ENCODE measurements at regions not wholly inside any gene's neighbourhood (a gene's known extent, or its start where the extent isn't known, plus 50 kb on each side); places are given as distances from the start of the nearest gene placed in this dataset.
"Not testable (repeated sequence)": the region's sequence is repeated elsewhere in the genome, so short reads cannot be mapped to it uniquely, and the experiment has no call there.

DNA sequence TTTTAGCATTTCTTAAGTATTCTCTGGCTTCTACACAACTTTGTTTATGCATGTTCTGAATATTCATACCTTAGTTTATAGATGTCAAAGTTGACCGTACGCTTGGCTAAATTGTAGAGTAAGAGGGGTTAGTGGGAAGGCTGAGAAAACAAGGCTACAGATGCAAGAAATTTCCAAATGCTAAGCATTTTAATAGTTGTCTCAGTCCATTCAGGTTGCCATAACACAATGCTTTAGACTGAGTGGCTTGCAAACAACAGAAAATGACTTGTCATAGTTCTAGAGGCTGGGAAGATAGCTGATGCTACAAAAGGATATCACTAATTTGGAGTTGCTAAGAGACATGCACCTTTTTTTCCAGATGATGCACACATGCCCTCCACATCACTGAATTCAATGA is 53.0 kb upstream of the C1QTNF3 start:
- intact Hi-C loops (cut with micrococcal nuclease): not testable (repeated sequence)

- intact Hi-C loops (cut with micrococcal nuclease): not testable (repeated sequence)
Observed at GRCh38 chr5:34099891-34100290, 56.9 kb upstream of the C1QTNF3 start.

- intact Hi-C loops (cut with micrococcal nuclease): not testable (repeated sequence)
Observed at GRCh38 chr5:34101567-34101966, 58.6 kb upstream of the C1QTNF3 start.

DNA sequence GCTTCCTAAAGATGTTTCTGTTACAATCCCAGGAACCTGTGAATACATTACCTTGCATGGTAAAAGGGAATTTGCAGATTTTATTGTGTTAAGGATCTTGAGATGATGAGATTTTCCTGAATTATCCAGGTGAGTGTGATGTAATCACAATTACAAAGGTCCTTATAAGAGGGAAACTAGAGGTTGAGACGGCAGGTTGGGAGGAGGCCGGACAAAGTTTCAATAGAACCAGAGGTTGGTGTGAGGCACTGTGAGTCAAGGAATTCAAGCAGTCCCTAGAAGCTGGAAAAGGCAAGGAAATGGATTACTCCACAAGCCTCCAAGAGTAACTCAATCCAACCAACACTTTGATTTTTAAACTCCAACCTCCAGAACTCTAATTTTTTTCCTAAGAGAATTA is 65.9 kb upstream of the C1QTNF3 start:
- intact Hi-C loops (cut with micrococcal nuclease): not testable (repeated sequence)

- intact Hi-C loops (cut with micrococcal nuclease): not testable (repeated sequence)
Observed at GRCh38 chr5:34124280-34124679, 81.3 kb upstream of the C1QTNF3 start.

- intact Hi-C loops (cut with micrococcal nuclease): not testable (repeated sequence)
Observed at GRCh38 chr5:34125354-34125753, 82.3 kb upstream of the C1QTNF3 start.

- intact Hi-C loops (cut with micrococcal nuclease): not testable (repeated sequence)
Observed at GRCh38 chr5:34126741-34127140, 83.7 kb upstream of the C1QTNF3 start.

GRCh38 chr5:34127818-34128217 is 84.8 kb upstream of the C1QTNF3 start:
- intact Hi-C loops (cut with micrococcal nuclease): not testable (repeated sequence)

DNA sequence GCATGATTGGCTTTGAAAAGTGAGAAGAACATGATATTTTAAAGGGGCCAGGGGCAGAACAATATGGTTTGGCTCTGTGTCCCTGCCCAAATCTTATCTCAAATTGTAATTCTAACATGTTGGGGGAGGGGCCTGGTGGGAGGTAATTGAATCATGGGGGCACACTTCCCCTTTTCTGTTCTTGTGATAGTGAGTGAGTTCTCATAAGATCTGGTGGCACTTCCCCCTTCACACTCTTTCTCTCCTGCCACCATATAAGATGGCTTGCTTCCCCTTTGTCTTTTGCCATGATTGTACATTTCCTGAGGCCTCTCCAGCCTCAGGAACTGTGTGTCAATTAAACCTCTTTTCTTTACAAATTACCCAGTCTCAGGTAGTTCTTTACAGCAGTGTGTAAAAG is 85.9 kb upstream of the C1QTNF3 start:
- intact Hi-C loops (cut with micrococcal nuclease): not testable (repeated sequence)

GRCh38 chr5:34154988-34155387 is 112.0 kb upstream of the C1QTNF3 start:
- intact Hi-C loops (cut with micrococcal nuclease): not testable (repeated sequence)

GRCh38 chr5:34156703-34157414 is 113.8 kb upstream of the C1QTNF3 start:
- intact Hi-C loops (cut with micrococcal nuclease): not testable (repeated sequence)

DNA sequence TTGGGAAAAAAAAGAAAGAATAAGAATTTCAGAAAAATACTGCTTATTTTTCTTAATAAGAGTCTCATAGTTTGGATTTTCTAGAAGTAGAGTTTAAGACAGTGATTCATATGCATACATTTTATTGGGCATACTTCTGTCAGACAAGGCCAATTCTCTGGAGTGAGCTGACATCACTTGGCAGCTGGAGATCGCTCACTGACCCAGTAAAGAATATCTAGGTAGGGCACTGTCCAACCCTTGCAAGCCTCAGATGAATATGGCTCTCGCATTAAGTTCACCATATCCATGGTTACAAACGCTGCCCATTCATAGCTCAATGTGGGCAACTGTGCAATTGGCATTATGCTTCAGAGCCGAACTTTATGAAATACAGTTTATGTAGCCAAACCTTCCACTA is 117.9 kb upstream of the C1QTNF3 start:
- intact Hi-C loops (cut with micrococcal nuclease): not testable (repeated sequence)

DNA sequence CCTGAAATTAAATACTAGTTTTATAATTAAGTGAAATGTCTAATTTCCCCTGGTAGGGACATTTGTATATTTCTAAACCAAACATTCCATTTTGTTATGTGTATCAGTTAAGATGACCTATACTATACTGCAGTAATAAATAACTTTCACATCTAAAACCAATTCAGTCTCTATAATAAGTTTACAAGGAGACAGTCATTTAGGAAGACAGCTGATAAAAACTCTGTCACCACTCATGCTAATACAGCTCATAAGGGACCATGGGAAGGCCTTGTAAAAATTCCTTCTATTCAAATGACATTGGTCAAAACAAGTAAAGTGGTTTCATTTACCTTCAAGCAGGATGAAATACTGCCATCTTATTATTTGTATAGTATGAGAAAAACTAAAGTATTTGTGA is 128.4 kb upstream of the C1QTNF3 start:
- intact Hi-C loops (cut with micrococcal nuclease): not testable (repeated sequence)

- intact Hi-C loops (cut with micrococcal nuclease): not testable (repeated sequence)
Observed at GRCh38 chr5:34179453-34180190, 136.6 kb upstream of the C1QTNF3 start.

GRCh38 chr5:34180225-34180624 is 137.2 kb upstream of the C1QTNF3 start:
- intact Hi-C loops (cut with micrococcal nuclease): not testable (repeated sequence)

GRCh38 chr5:34180940-34181614 is 138.1 kb upstream of the C1QTNF3 start:
- intact Hi-C loops (cut with micrococcal nuclease): not testable (repeated sequence)

- intact Hi-C loops (cut with micrococcal nuclease): not testable (repeated sequence)
Observed at GRCh38 chr5:34185005-34185404, 142.0 kb upstream of the C1QTNF3 start.

DNA sequence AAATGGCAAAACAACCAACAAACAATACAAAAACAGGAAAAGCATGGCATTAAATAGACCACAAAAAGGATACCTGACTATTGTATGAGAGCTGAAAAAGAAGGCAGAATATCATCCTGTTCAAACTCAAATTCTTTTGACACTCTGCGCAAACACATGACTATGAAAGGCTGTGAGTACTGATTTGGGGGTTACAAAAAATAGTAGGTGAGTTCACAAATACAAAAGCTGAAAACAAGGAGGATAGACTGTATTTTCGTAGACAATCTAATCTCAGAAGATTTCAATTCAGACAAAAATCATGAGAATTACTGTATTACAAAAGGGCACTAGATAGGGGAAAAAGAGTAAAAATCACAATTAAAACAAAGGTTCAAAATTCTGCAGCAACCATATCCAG is 142.6 kb upstream of the C1QTNF3 start:
- intact Hi-C loops (cut with micrococcal nuclease): not testable (repeated sequence)

- intact Hi-C loops (cut with micrococcal nuclease): not testable (repeated sequence)
Observed at GRCh38 chr5:34186108-34186507, 143.1 kb upstream of the C1QTNF3 start.

DNA sequence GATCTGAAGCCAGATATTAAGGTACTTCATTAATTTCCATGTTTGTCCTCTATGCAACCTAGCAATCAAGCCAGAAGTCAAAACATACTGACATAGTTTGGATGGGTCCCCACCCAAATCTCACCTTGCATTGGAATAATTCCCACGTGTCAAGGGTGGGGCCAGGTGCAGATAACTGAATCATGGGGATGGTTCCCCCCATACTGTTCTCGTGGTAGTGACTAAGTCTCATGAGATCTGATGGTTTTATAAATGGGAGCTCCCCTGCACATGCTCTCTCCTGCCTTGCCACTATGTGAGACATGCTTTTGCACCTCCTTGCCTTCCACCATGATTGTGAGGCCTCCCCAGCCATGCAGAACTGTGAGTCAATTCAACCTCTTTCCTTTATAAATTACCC is 143.9 kb upstream of the C1QTNF3 start:
- intact Hi-C loops (cut with micrococcal nuclease): not testable (repeated sequence)

GRCh38 chr5:34187441-34187840 is 144.4 kb upstream of the C1QTNF3 start:
- intact Hi-C loops (cut with micrococcal nuclease): not testable (repeated sequence)
